Fibroblast of lung (primary cell): ENCODE measurements at regions not wholly inside any gene's neighbourhood (a gene's known extent, or its start where the extent isn't known, plus 50 kb on each side); places are given as distances from the start of the nearest gene placed in this dataset.

Experiments used
- DNase-seq, 2 donors: peaks; one replicate each; pipeline versions ENCODE4 v3.0.0 to v3.0.0-alpha.2; 2010; ENCODE audit warnings: low read depth in 2 of 2
- H2AFZ ChIP-seq: 2 replicates; pipeline ENCODE4 v1.5.1; 2012; ENCODE audit warnings: low read length, control low read depth, inconsistent platforms
- H3K27ac ChIP-seq: 2 replicates; pipeline ENCODE4 v1.5.1; 2011; ENCODE audit warnings: low read length, control low read depth; ENCODE audit not compliant: insufficient read depth
- H3K27me3 ChIP-seq: 2 replicates; pipeline ENCODE4 v1.5.1; 2011; ENCODE audit warnings: mild to moderate bottlenecking, low read length; ENCODE audit not compliant: control insufficient read depth, insufficient read depth
- H3K36me3 ChIP-seq: 2 replicates; pipeline ENCODE4 v1.5.1; 2011; ENCODE audit warnings: low read length; ENCODE audit not compliant: control insufficient read depth, insufficient read depth
- H3K4me1 ChIP-seq: 2 replicates; pipeline ENCODE4 v1.5.1; 2011; ENCODE audit warnings: low read length; ENCODE audit not compliant: control insufficient read depth, insufficient read depth; ENCODE audit errors: extremely low read depth
- H3K4me2 ChIP-seq: 2 replicates; pipeline ENCODE4 v1.5.1; 2011; ENCODE audit warnings: low read length, control low read depth; ENCODE audit not compliant: insufficient read depth; ENCODE audit errors: extremely low read depth
- H3K4me3 ChIP-seq, 4 experiments: fragments of 200-600 bp in 1 of 4; sonication (generic) in 1 of 4; replicated peaks in 1 of 4; 2 replicates each; pipeline ENCODE4 v1.5.1; 2011 to 2016; ENCODE audit warnings: low read length in 4 of 4, low read depth in 3 of 4, mild to moderate bottlenecking in 3 of 4, control low read depth in 2 of 4, inconsistent platforms in 1 of 4, mixed read lengths in 1 of 4; ENCODE audit not compliant: insufficient read depth in 1 of 4; ENCODE audit errors: control extremely low read depth in 1 of 4
- H3K79me2 ChIP-seq: 2 replicates; pipeline ENCODE4 v1.5.1; 2012; ENCODE audit warnings: mild to moderate bottlenecking, low read length, inconsistent platforms; ENCODE audit not compliant: control insufficient read depth, insufficient read depth
- H3K9ac ChIP-seq: 2 replicates; pipeline ENCODE4 v1.5.1; 2011; ENCODE audit warnings: mild to moderate bottlenecking, low read length, control low read depth; ENCODE audit not compliant: insufficient read depth
- H3K9me3 ChIP-seq: 2 replicates; pipeline ENCODE4 v1.5.1; 2012; ENCODE audit warnings: low read depth, low read length; ENCODE audit not compliant: control insufficient read depth, insufficient read depth
- H4K20me1 ChIP-seq: 2 replicates; pipeline ENCODE4 v1.5.1; 2011; ENCODE audit warnings: low read length; ENCODE audit not compliant: control insufficient read depth, insufficient read depth; ENCODE audit errors: extremely low read depth
- CTCF ChIP-seq, 2 donors: IDR thresholded peaks in 1 of 2; conservative IDR thresholded peaks in 1 of 2; 1 replicate in 1 of 2; 2 replicates in 1 of 2; pipeline ENCODE4 v1.5.1; 2011 to 2012; ENCODE audit warnings: low read length in 2 of 2, control low read depth in 1 of 2, inconsistent platforms in 1 of 2, low read depth in 1 of 2, mild to moderate bottlenecking in 1 of 2
- EZH2 ChIP-seq: IDR thresholded peaks from 2 replicates; pipeline ENCODE4 v1.5.1; 2012; ENCODE audit warnings: low read length, control low read depth, mild to moderate bottlenecking; ENCODE audit errors: missing control alignments

- H3K27ac ChIP-seq = no peak overlapping the region
- no peaks in the 10 kb centered on the region for H3K9me3 ChIP-seq
- no peaks in the 10 kb centered on the region for H3K4me1 ChIP-seq
- no peak overlapping the region for H3K4me2 ChIP-seq
- no peak for DNase-seq
- H3K36me3 ChIP-seq = no peaks in the 10 kb centered on the region
- no peak for TF ChIP-seq CTCF (conservative IDR thresholded peaks at IDR 0.05 in 1 of 2, IDR thresholded peaks at IDR 0.05 in 1 of 2; ENCODE audit: low read depth in 1 of 2, low read length in 2 of 2)
- TF ChIP-seq EZH2 = no peak
- no peak overlapping the region for H3K4me3 ChIP-seq
- no peak overlapping the region for H2AFZ ChIP-seq
- H4K20me1 ChIP-seq = no peaks in the 10 kb centered on the region
- no peaks in the 10 kb centered on the region for H3K27me3 ChIP-seq
- no peaks in the 10 kb centered on the region for H3K79me2 ChIP-seq
- no peak overlapping the region for H3K9ac ChIP-seq
Measured at GRCh38 chr7:32243687-32244290, 173.6 kb upstream of the PDE1C start.

GRCh38 chr7:32242436-32242835 is 172.2 kb upstream of the PDE1C start:
- no peak for DNase-seq
- H3K79me2 ChIP-seq = no peaks in the 10 kb centered on the region
- H4K20me1 ChIP-seq = no peaks in the 10 kb centered on the region
- no peak overlapping the region for H3K4me2 ChIP-seq
- H3K9ac ChIP-seq = no peak overlapping the region
- no peaks in the 10 kb centered on the region for H3K9me3 ChIP-seq
- TF ChIP-seq EZH2 = no peak
- no peak for TF ChIP-seq CTCF (conservative IDR thresholded peaks at IDR 0.05 in 1 of 2, IDR thresholded peaks at IDR 0.05 in 1 of 2; ENCODE audit: low read depth in 1 of 2, low read length in 2 of 2)
- H3K27ac ChIP-seq = no peak overlapping the region
- no peaks in the 10 kb centered on the region for H3K36me3 ChIP-seq
- H2AFZ ChIP-seq = no peak overlapping the region
- no peaks in the 10 kb centered on the region for H3K27me3 ChIP-seq
- no peaks in the 10 kb centered on the region for H3K4me1 ChIP-seq
- no peak overlapping the region for H3K4me3 ChIP-seq

- no peak overlapping the region for H3K9ac ChIP-seq
- DNase-seq = no peak
- no peaks in the 10 kb centered on the region for H3K36me3 ChIP-seq
- no peak overlapping the region for H3K27ac ChIP-seq
- H3K79me2 ChIP-seq = no peaks in the 10 kb centered on the region
- no peaks in the 10 kb centered on the region for H4K20me1 ChIP-seq
- no peaks in the 10 kb centered on the region for H3K27me3 ChIP-seq
- no peak overlapping the region for H3K4me3 ChIP-seq
- no peaks in the 10 kb centered on the region for H3K9me3 ChIP-seq
- TF ChIP-seq EZH2 (no peak), CTCF (conservative IDR thresholded peaks at IDR 0.05 in 1 of 2, IDR thresholded peaks at IDR 0.05 in 1 of 2; ENCODE audit: low read depth in 1 of 2, low read length in 2 of 2) (no peak)
- no peaks in the 10 kb centered on the region for H3K4me1 ChIP-seq
- no peak overlapping the region for H3K4me2 ChIP-seq
- H2AFZ ChIP-seq = no peak overlapping the region
Measured at GRCh38 chr7:32241636-32242035, 171.4 kb upstream of the PDE1C start.
